ENCODE measurements at regions not wholly inside any gene's neighbourhood (a gene's known extent, or its start where the extent isn't known, plus 50 kb on each side); places are given as distances from the start of the nearest gene placed in this dataset.
"Not testable (repeated sequence)": the region's sequence is repeated elsewhere in the genome, so short reads cannot be mapped to it uniquely, and the experiment has no call there.

DNA sequence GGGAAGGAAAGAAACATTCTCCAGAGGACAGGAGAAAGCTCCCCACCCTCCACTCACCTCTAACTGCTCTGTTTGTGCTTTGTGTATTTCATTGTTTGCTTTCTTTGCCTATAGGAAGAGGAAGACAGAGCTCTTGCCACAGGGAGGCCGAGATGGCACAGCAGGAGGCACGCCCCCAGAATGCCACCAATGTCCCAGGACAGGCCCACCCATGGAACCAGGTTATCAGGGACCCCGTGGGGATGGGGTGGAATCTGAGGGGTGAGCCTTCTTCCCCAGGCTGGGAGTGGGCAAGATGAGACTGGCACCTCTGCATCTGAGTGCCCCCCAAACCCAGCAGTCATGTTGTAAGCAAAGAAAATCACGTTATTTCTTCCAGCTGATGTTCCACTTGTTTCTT, 155.8 kb downstream of the TBC1D2B start:
- no peak overlapping the region for H2AFZ ChIP-seq (ENCODE audit: insufficient read depth, low read depth, low read length, poor library complexity, severe bottlenecking)
- H3K27me3 Mint-ChIP-seq: peaks cover 19% of the 10 kb centered on the region
- H3K4me2 ChIP-seq (replicated peaks; ENCODE audit: low read depth, low read length, poor library complexity, severe bottlenecking): no peak overlapping the region
- intact Hi-C loops (cut with micrococcal nuclease): no loop called here
- no peak overlapping the region for H3K4me3 ChIP-seq (ENCODE audit: control extremely low read depth in 1 of 5, extremely low read depth in 1 of 5, insufficient read depth in 1 of 5, low read depth in 2 of 5, low read length in 4 of 5)
- ChIA-PET POLR2A (no interaction called here), CTCF (no interaction called here)
- no peak for DNase-seq
- TF ChIP-seq, protein P1, sequence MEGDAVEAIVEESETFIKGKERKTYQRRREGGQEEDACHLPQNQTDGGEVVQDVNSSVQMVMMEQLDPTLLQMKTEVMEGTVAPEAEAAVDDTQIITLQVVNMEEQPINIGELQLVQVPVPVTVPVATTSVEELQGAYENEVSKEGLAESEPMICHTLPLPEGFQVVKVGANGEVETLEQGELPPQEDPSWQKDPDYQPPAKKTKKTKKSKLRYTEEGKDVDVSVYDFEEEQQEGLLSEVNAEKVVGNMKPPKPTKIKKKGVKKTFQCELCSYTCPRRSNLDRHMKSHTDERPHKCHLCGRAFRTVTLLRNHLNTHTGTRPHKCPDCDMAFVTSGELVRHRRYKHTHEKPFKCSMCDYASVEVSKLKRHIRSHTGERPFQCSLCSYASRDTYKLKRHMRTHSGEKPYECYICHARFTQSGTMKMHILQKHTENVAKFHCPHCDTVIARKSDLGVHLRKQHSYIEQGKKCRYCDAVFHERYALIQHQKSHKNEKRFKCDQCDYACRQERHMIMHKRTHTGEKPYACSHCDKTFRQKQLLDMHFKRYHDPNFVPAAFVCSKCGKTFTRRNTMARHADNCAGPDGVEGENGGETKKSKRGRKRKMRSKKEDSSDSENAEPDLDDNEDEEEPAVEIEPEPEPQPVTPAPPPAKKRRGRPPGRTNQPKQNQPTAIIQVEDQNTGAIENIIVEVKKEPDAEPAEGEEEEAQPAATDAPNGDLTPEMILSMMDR (IDR thresholded peaks at IDR 0.05): no peak
- TF ChIP-seq EZH2 (IDR thresholded peaks at IDR 0.05; ENCODE audit: borderline replicate concordance, insufficient read depth, low read depth, low read length, poor library complexity, severe bottlenecking): no peak
- H3K9me3 Mint-ChIP-seq (ENCODE audit: insufficient read depth): no peaks in the 10 kb centered on the region
- no peaks in the 10 kb centered on the region for H3K9me3 ChIP-seq (ENCODE audit: control extremely low read depth in 1 of 3, control insufficient read depth in 2 of 3, insufficient read depth in 1 of 3, low read length in 2 of 3)
- H3K27ac Mint-ChIP-seq: no peak overlapping the region
- no peak overlapping the region for H3K27ac ChIP-seq (ENCODE audit: low read length in 2 of 2)
- no peaks in the 10 kb centered on the region for H3K4me1 ChIP-seq (ENCODE audit: control insufficient read depth in 2 of 2, insufficient read depth in 2 of 2, low read length in 2 of 2)
- no peak overlapping the region for H3K9ac ChIP-seq (ENCODE audit: low read length)
- WGBS (ENCODE audit: insufficient coverage): 68% methylated on average over 2 of the region's 4 CpGs
- no peaks in the 10 kb centered on the region for H3K79me2 ChIP-seq (ENCODE audit: control insufficient read depth, insufficient read depth, low read length)
- H3K4me1 Mint-ChIP-seq: no peaks in the 10 kb centered on the region
- no peak overlapping the region for H3K4me3 Mint-ChIP-seq
- no peak for ATAC-seq (ENCODE audit: low read depth)
- H4K20me1 ChIP-seq (ENCODE audit: control insufficient read depth, insufficient read depth, low read length, poor library complexity, severe bottlenecking): no peaks in the 10 kb centered on the region
- H3K36me3 ChIP-seq (replicated peaks in 1 of 2; ENCODE audit: control extremely low read depth in 1 of 2, control insufficient read depth in 1 of 2, extremely low read depth in 1 of 2, insufficient read depth in 2 of 2, low read length in 1 of 2): no peaks in the 10 kb centered on the region
- H3K27me3 ChIP-seq (replicated peaks in 1 of 4; ENCODE audit: control extremely low read depth in 1 of 4, control insufficient read depth in 3 of 4, insufficient read depth in 4 of 4, low read length in 3 of 4): no peaks in the 10 kb centered on the region

DNA sequence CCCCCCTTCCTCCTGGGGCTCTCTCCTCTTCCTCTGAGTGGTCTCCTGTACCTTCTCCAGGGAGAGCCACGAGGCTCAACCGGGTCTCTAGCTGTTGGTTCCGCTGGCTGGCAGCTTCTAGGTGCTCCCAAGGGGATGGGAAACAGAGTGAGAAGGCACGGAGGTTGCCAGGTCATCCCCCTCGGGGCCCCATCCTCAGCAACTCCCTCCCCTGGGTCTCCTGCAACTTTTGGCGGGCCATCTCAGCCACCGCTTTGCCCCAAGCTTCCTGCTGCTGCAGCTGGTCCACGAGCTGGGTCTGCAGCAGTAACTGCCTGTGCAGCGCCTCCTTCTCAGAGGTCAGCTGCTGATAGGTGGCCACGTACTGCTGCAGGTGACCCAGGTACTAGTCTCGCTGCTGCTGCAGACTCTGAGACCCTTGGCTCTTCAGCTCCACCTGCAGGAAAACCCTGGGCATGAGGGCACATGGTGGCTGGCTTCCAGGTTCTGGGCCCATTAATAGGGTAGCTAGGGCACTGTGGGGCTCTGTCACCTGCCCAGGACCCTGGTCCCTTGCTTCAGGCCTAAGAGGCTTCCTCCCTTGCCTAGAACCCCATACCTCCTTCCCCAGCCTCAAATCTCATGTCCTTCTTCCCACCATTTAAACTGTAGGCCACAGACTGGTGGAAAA, 160.4 kb downstream of the TBC1D2B start:
- H2AFZ ChIP-seq (ENCODE audit: insufficient read depth, low read depth, low read length, poor library complexity, severe bottlenecking); H3K4me1 ChIP-seq (ENCODE audit: control insufficient read depth in 2 of 2, insufficient read depth in 2 of 2, low read length in 2 of 2); H3K36me3 ChIP-seq (replicated peaks in 1 of 2; ENCODE audit: control extremely low read depth in 1 of 2, control insufficient read depth in 1 of 2, extremely low read depth in 1 of 2, insufficient read depth in 2 of 2, low read length in 1 of 2); CTCF ChIA-PET; H3K4me3 ChIP-seq (ENCODE audit: control extremely low read depth in 1 of 5, extremely low read depth in 1 of 5, insufficient read depth in 1 of 5, low read depth in 2 of 5, low read length in 4 of 5); H3K4me3 Mint-ChIP-seq; POLR2A ChIA-PET; H3K4me1 Mint-ChIP-seq; ATAC-seq (ENCODE audit: low read depth); H3K9me3 ChIP-seq (ENCODE audit: control extremely low read depth in 1 of 3, control insufficient read depth in 2 of 3, insufficient read depth in 1 of 3, low read length in 2 of 3); H4K20me1 ChIP-seq (ENCODE audit: control insufficient read depth, insufficient read depth, low read length, poor library complexity, severe bottlenecking); intact Hi-C loops (cut with micrococcal nuclease); H3K27ac Mint-ChIP-seq; H3K27ac ChIP-seq (ENCODE audit: low read length in 2 of 2); DNase-seq; H3K9ac ChIP-seq (ENCODE audit: low read length); H3K9me3 Mint-ChIP-seq (ENCODE audit: insufficient read depth); H3K27me3 ChIP-seq (replicated peaks in 1 of 4; ENCODE audit: control extremely low read depth in 1 of 4, control insufficient read depth in 3 of 4, insufficient read depth in 4 of 4, low read length in 3 of 4); H3K4me2 ChIP-seq (replicated peaks; ENCODE audit: low read depth, low read length, poor library complexity, severe bottlenecking); H3K79me2 ChIP-seq (ENCODE audit: control insufficient read depth, insufficient read depth, low read length): not testable (repeated sequence)
- WGBS (ENCODE audit: insufficient coverage): no CpG with 5 or more reads among the region's 11 CpGs
- H3K27me3 Mint-ChIP-seq: peaks cover 20% of the 10 kb centered on the region

DNA sequence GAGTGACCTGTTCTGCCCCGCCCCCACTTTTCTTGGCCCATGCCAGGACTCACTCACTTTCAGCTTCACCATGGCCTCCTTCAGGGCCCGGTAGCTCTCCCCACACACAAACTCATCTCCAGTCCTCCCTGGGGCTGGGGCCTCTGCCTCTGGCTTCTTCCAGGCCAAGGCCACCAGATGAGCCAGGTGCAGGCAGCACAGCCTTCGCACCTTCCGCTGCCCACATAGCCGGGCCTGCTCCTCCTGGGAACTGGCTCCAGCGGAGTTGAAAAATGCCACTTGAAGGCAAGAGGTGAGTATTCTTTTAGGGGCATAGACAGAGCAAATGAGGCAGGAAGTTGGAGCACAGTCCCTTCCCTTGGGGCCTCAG, 161.6 kb downstream of the TBC1D2B start:
- ATAC-seq (ENCODE audit: low read depth); DNase-seq; H3K4me1 ChIP-seq (ENCODE audit: control insufficient read depth in 2 of 2, insufficient read depth in 2 of 2, low read length in 2 of 2); H3K9ac ChIP-seq (ENCODE audit: low read length); H2AFZ ChIP-seq (ENCODE audit: insufficient read depth, low read depth, low read length, poor library complexity, severe bottlenecking); H4K20me1 ChIP-seq (ENCODE audit: control insufficient read depth, insufficient read depth, low read length, poor library complexity, severe bottlenecking); H3K4me2 ChIP-seq (replicated peaks; ENCODE audit: low read depth, low read length, poor library complexity, severe bottlenecking); H3K79me2 ChIP-seq (ENCODE audit: control insufficient read depth, insufficient read depth, low read length); H3K9me3 ChIP-seq (ENCODE audit: control extremely low read depth in 1 of 3, control insufficient read depth in 2 of 3, insufficient read depth in 1 of 3, low read length in 2 of 3); H3K4me3 Mint-ChIP-seq; POLR2A ChIA-PET; H3K4me3 ChIP-seq (ENCODE audit: control extremely low read depth in 1 of 5, extremely low read depth in 1 of 5, insufficient read depth in 1 of 5, low read depth in 2 of 5, low read length in 4 of 5); H3K27me3 ChIP-seq (replicated peaks in 1 of 4; ENCODE audit: control extremely low read depth in 1 of 4, control insufficient read depth in 3 of 4, insufficient read depth in 4 of 4, low read length in 3 of 4); H3K27ac Mint-ChIP-seq; H3K36me3 ChIP-seq (replicated peaks in 1 of 2; ENCODE audit: control extremely low read depth in 1 of 2, control insufficient read depth in 1 of 2, extremely low read depth in 1 of 2, insufficient read depth in 2 of 2, low read length in 1 of 2); H3K4me1 Mint-ChIP-seq; CTCF ChIA-PET; H3K9me3 Mint-ChIP-seq (ENCODE audit: insufficient read depth); intact Hi-C loops (cut with micrococcal nuclease); H3K27ac ChIP-seq (ENCODE audit: low read length in 2 of 2): not testable (repeated sequence)
- peaks cover 15% of the 10 kb centered on the region for H3K27me3 Mint-ChIP-seq
- 98% methylated on average over 5 of the region's 6 CpGs for WGBS (ENCODE audit: insufficient coverage)

Measured in B cell (primary cell).